ENCODE measurements at regions not wholly inside any gene's neighbourhood (a gene's known extent, or its start where the extent isn't known, plus 50 kb on each side); places are given as distances from the start of the nearest gene placed in this dataset.
"Not testable (repeated sequence)": the region's sequence is repeated elsewhere in the genome, so short reads cannot be mapped to it uniquely, and the experiment has no call there.

GRCh38 chr1:99444211-99444927, 180.1 kb downstream of the PLPPR4 start:
- DNase-seq (ENCODE audit: low read depth in 2 of 2): not testable (repeated sequence)

GRCh38 chr1:99445071-99445470, 180.8 kb downstream of the PLPPR4 start:
- no peak for DNase-seq (ENCODE audit: low read depth in 2 of 2)

- DNase-seq (ENCODE audit: low read depth in 2 of 2): no peak
These were observed 181.2 kb downstream of the PLPPR4 start for GRCh38 chr1:99445486-99445885.

GRCh38 chr1:99447721-99448120, 183.4 kb downstream of the PLPPR4 start:
- DNase-seq (ENCODE audit: low read depth in 2 of 2): no peak

- no peak for DNase-seq (ENCODE audit: low read depth in 2 of 2)
These were observed 190.2 kb upstream of the PALMD start for GRCh38 chr1:99455760-99456159.

- DNase-seq (ENCODE audit: low read depth in 2 of 2): no peak
These were observed 189.4 kb upstream of the PALMD start for GRCh38 chr1:99456536-99456935.

- DNase-seq (ENCODE audit: low read depth in 2 of 2): no peak
These were observed 188.3 kb upstream of the PALMD start for GRCh38 chr1:99457381-99458165.

- DNase-seq (ENCODE audit: low read depth in 2 of 2): no peak
These were observed 184.4 kb upstream of the PALMD start for GRCh38 chr1:99461499-99461898.

- no peak for DNase-seq (ENCODE audit: low read depth in 2 of 2)
These were observed 181.2 kb upstream of the PALMD start for GRCh38 chr1:99464738-99465137.

GRCh38 chr1:99465176-99465900, 180.6 kb upstream of the PALMD start:
- DNase-seq (ENCODE audit: low read depth in 2 of 2): no peak

GRCh38 chr1:99467645-99468044, 178.3 kb upstream of the PALMD start:
- no peak for DNase-seq (ENCODE audit: low read depth in 2 of 2)

- DNase-seq (ENCODE audit: low read depth in 2 of 2): no peak
These were observed 176.4 kb upstream of the PALMD start for GRCh38 chr1:99469550-99469971.

- no peak for DNase-seq (ENCODE audit: low read depth in 2 of 2)
These were observed 173.0 kb upstream of the PALMD start for GRCh38 chr1:99472893-99473292.

GRCh38 chr1:99474350-99474893, 171.5 kb upstream of the PALMD start:
- no peak for DNase-seq (ENCODE audit: low read depth in 2 of 2)

GRCh38 chr1:99476058-99476457, 169.9 kb upstream of the PALMD start:
- no peak for DNase-seq (ENCODE audit: low read depth in 2 of 2)

- DNase-seq (ENCODE audit: low read depth in 2 of 2): peak in 1 of 2 donors; percentile 4
These were observed 164.4 kb upstream of the PALMD start for GRCh38 chr1:99481391-99481996.

GRCh38 chr1:99482286-99482685, 163.6 kb upstream of the PALMD start:
- DNase-seq (ENCODE audit: low read depth in 2 of 2): no peak

- DNase-seq (ENCODE audit: low read depth in 2 of 2): no peak
These were observed 163.2 kb upstream of the PALMD start for GRCh38 chr1:99482750-99483149.

- no peak for DNase-seq (ENCODE audit: low read depth in 2 of 2)
These were observed 155.9 kb upstream of the PALMD start for GRCh38 chr1:99490031-99490430.

GRCh38 chr1:99496067-99496466, 149.8 kb upstream of the PALMD start:
- no peak for DNase-seq (ENCODE audit: low read depth in 2 of 2)

- DNase-seq (ENCODE audit: low read depth in 2 of 2): no peak
These were observed 148.2 kb upstream of the PALMD start for GRCh38 chr1:99497690-99498089.

- no peak for DNase-seq (ENCODE audit: low read depth in 2 of 2)
These were observed 145.4 kb upstream of the PALMD start for GRCh38 chr1:99500541-99500940.
